ENCODE measurements at regions not wholly inside any gene's neighbourhood (a gene's known extent, or its start where the extent isn't known, plus 50 kb on each side); places are given as distances from the start of the nearest gene placed in this dataset.

DNA sequence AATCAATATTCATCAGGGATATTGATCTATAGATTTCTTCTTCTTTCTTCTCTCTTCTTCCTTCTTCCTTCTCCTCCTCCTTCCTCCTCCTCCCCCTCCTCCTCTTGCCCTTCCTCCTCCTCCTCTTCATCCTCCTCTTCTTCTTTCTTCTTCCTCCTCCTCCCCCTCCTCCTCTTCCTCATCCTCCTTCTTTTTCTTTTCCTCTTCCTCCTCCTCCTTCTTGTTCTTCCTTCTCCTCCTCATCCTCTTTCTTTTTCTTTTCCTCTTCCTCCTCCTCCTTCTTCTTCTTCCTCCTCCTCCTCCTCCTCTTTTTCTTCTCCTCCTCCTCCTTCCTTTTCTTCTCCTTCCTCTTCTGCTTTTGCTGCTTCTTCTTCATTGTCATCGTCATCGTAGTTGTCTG, 52.4 kb upstream of the SERINC1 start:
- peaks cover 0 to 4% of the 10 kb centered on the region in 2 donors for H3K9me3 ChIP-seq
- no peaks in the 10 kb centered on the region for H3K27me3 ChIP-seq
- H3K4me1 ChIP-seq: no peaks in the 10 kb centered on the region
- no peaks in the 10 kb centered on the region for H3K36me3 ChIP-seq
- intact Hi-C loops (cut with DNase I; ENCODE audit: low total_unique reads): no loop called here
- H3K4me3 ChIP-seq: no peak overlapping the region
- TF ChIP-seq POLR2A (IDR thresholded peaks at IDR 0.05) (no peak), CTCF (IDR thresholded peaks at IDR 0.05) (no peak)
- H3K27ac ChIP-seq: no peak overlapping the region
- no peak for DNase-seq

- intact Hi-C loops (cut with DNase I; ENCODE audit: low total_unique reads): no loop called here
- Histone ChIP-seq H3K4me3 (no peak overlapping the region), H3K4me1 (no peaks in the 10 kb centered on the region), H3K9me3 (peaks cover 0 to 4% of the 10 kb centered on the region in 2 donors), H3K36me3 (no peaks in the 10 kb centered on the region), H3K27ac (no peak overlapping the region), H3K27me3 (no peaks in the 10 kb centered on the region)
- peak in 1 of 2 donors; percentile 42 for DNase-seq
- peak; percentile 68 to 85 (median 80) for TF ChIP-seq CTCF (IDR thresholded peaks at IDR 0.05)
- no peak for TF ChIP-seq POLR2A (IDR thresholded peaks at IDR 0.05)
Observed at GRCh38 chr6:122530440-122531046, 58.9 kb upstream of the SERINC1 start.

DNA sequence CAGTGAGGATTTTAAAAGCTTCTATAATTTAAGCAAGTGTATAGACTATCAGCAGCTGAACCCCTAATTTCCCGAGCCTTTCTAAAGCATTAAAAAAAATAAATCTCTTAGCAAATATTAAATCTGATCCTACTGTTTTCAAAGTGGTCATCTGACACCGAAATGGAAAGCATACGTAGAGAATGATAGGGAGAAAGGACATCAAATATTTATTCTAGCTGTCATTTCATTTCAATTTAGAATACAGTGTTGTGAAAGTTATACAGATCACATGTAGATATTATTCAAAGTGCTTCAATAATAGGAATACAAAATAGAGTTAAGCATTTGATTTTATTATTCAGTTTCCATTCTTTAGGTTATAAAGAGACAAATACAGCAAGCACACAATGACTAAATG, 61.9 kb upstream of the PKIB start:
- intact Hi-C loops (cut with DNase I; ENCODE audit: low total_unique reads): no loop called here
- no peak for DNase-seq
- Histone ChIP-seq H3K9me3 (no peaks in the 10 kb centered on the region), H3K27me3 (no peaks in the 10 kb centered on the region), H3K36me3 (no peaks in the 10 kb centered on the region), H3K4me3 (no peak overlapping the region), H3K27ac (no peak overlapping the region), H3K4me1 (no peaks in the 10 kb centered on the region)
- TF ChIP-seq CTCF (IDR thresholded peaks at IDR 0.05) (no peak), POLR2A (IDR thresholded peaks at IDR 0.05) (no peak)

DNA sequence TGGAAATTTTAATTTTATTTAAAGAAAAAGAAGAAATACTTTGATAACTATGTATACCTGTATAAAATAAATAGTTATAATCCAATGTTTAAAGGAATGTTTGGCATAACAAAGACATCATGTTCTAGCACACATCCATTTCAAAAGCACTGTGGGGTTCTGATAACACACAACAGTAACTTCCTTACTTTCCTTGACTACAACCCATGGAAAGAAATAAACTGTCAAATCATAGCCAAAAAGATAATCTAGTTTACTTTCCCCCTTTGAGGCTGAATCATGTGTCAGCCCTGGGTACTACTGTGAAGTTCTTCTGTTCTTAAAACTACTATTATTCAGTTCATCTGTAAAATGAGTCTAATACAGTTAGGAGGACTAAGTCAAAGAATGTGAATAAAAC, 61.4 kb upstream of the PKIB start:
- no peaks in the 10 kb centered on the region for H3K36me3 ChIP-seq
- TF ChIP-seq CTCF (IDR thresholded peaks at IDR 0.05): no peak
- TF ChIP-seq POLR2A (IDR thresholded peaks at IDR 0.05): no peak
- intact Hi-C loops (cut with DNase I; ENCODE audit: low total_unique reads): no loop called here
- no peaks in the 10 kb centered on the region for H3K27me3 ChIP-seq
- H3K9me3 ChIP-seq: no peaks in the 10 kb centered on the region
- no peak overlapping the region for H3K27ac ChIP-seq
- no peak for DNase-seq
- no peaks in the 10 kb centered on the region for H3K4me1 ChIP-seq
- H3K4me3 ChIP-seq: no peak overlapping the region

DNA sequence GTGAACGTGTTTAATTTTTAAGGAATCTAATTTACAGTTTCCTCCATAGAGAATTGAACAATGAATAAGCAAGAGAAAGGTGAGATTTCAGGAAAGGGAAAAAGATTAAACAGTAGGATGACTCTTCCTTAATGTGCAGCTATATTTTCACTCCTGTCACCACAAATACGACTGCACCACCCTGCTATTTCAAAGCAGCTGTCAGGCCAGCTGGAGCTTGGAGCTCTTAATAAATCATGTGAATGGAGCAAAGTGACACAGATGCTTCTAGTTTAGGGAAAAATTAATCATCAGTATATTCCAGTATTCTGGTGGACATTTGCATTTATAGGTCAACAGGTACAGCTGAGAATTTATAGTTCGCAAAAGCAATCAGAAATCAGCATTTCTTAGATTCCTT, 56.5 kb upstream of the PKIB start:
- Histone ChIP-seq H3K4me3 (no peak overlapping the region), H3K27ac (no peak overlapping the region), H3K9me3 (no peaks in the 10 kb centered on the region), H3K27me3 (no peaks in the 10 kb centered on the region), H3K36me3 (no peaks in the 10 kb centered on the region), H3K4me1 (no peaks in the 10 kb centered on the region)
- intact Hi-C loops (cut with DNase I; ENCODE audit: low total_unique reads): no loop called here
- no peak for TF ChIP-seq POLR2A (IDR thresholded peaks at IDR 0.05)
- no peak for TF ChIP-seq CTCF (IDR thresholded peaks at IDR 0.05)
- no peak for DNase-seq
